ENCODE measurements at regions not wholly inside any gene's neighbourhood (a gene's known extent, or its start where the extent isn't known, plus 50 kb on each side); places are given as distances from the start of the nearest gene placed in this dataset.

DNA sequence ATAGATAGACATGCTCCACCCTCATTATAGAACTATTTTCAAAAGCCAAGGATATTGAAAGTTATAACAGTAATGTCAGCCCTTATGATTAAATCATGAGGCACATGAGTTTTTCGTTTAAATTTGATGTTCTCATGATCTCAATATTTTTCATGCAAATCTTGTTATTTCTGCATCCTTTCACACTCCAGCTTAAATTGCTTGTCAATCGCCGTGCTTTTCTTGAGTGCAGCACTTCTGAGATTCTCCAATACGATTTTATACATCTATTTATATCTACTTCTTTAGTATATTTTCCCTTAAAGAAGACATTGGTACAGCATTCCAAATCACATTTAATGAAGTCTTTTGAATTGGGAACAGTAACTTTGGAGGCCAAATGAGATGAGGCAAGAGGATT is 171.2 kb upstream of the GBE1 start:
- TF ChIP-seq BACH2 (CRISPR knock-in tag; IDR thresholded peaks at IDR 0.05; ENCODE audit: borderline replicate concordance), result no peak
- no peak for TF ChIP-seq ZNF565 (CRISPR knock-in tag; conservative IDR thresholded peaks at IDR 0.05; ENCODE audit: low read depth)
- TF ChIP-seq ARNTL (CRISPR knock-in tag; IDR thresholded peaks at IDR 0.05; ENCODE audit: borderline replicate concordance, low read depth), result no peak
- TF ChIP-seq ZNF8 (CRISPR knock-in tag; IDR thresholded peaks at IDR 0.05), result no peak
- TF ChIP-seq RARB (CRISPR knock-in tag; IDR thresholded peaks at IDR 0.05), result no peak
- TF ChIP-seq ZNF70 (CRISPR knock-in tag; IDR thresholded peaks at IDR 0.05), result no peak
- TF ChIP-seq, protein P1, sequence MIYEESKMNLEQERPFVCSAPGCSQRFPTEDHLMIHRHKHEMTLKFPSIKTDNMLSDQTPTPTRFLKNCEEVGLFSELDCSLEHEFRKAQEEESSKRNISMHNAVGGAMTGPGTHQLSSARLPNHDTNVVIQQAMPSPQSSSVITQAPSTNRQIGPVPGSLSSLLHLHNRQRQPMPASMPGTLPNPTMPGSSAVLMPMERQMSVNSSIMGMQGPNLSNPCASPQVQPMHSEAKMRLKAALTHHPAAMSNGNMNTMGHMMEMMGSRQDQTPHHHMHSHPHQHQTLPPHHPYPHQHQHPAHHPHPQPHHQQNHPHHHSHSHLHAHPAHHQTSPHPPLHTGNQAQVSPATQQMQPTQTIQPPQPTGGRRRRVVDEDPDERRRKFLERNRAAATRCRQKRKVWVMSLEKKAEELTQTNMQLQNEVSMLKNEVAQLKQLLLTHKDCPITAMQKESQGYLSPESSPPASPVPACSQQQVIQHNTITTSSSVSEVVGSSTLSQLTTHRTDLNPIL (CRISPR knock-in tag; IDR thresholded peaks at IDR 0.05; ENCODE audit: low read depth), result no peak
- TF ChIP-seq, protein P2, sequence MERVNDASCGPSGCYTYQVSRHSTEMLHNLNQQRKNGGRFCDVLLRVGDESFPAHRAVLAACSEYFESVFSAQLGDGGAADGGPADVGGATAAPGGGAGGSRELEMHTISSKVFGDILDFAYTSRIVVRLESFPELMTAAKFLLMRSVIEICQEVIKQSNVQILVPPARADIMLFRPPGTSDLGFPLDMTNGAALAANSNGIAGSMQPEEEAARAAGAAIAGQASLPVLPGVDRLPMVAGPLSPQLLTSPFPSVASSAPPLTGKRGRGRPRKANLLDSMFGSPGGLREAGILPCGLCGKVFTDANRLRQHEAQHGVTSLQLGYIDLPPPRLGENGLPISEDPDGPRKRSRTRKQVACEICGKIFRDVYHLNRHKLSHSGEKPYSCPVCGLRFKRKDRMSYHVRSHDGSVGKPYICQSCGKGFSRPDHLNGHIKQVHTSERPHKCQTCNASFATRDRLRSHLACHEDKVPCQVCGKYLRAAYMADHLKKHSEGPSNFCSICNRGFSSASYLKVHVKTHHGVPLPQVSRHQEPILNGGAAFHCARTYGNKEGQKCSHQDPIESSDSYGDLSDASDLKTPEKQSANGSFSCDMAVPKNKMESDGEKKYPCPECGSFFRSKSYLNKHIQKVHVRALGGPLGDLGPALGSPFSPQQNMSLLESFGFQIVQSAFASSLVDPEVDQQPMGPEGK (CRISPR knock-in tag; IDR thresholded peaks at IDR 0.05; ENCODE audit: borderline replicate concordance), result no peak
